ENCODE measurements at regions not wholly inside any gene's neighbourhood (a gene's known extent, or its start where the extent isn't known, plus 50 kb on each side); places are given as distances from the start of the nearest gene placed in this dataset.

- no peak overlapping the region for H3K4me3 ChIP-seq (ENCODE audit: low read depth, low read length)
- TF ChIP-seq CTCF (conservative IDR thresholded peaks at IDR 0.05; ENCODE audit: low read depth, low read length): no peak
- DNase-seq (ENCODE audit: low read depth): no peak
These were observed 91.4 kb upstream of the CTTNBP2NL start for GRCh38 chr1:112304612-112305011.

GRCh38 chr1:112307930-112308591 is 88.0 kb upstream of the CTTNBP2NL start:
- TF ChIP-seq CTCF (conservative IDR thresholded peaks at IDR 0.05; ENCODE audit: low read depth, low read length): no peak
- H3K4me3 ChIP-seq (ENCODE audit: low read depth, low read length): no peak overlapping the region
- no peak for DNase-seq (ENCODE audit: low read depth)

- H3K4me3 ChIP-seq (ENCODE audit: low read depth, low read length): no peak overlapping the region
- no peak for TF ChIP-seq CTCF (conservative IDR thresholded peaks at IDR 0.05; ENCODE audit: low read depth, low read length)
- DNase-seq (ENCODE audit: low read depth): no peak
These were observed 87.3 kb upstream of the CTTNBP2NL start for GRCh38 chr1:112308716-112309115.

GRCh38 chr1:112309499-112309898 is 86.5 kb upstream of the CTTNBP2NL start:
- DNase-seq (ENCODE audit: low read depth): no peak
- no peak overlapping the region for H3K4me3 ChIP-seq (ENCODE audit: low read depth, low read length)
- no peak for TF ChIP-seq CTCF (conservative IDR thresholded peaks at IDR 0.05; ENCODE audit: low read depth, low read length)

- DNase-seq (ENCODE audit: low read depth): no peak
- no peak for TF ChIP-seq CTCF (conservative IDR thresholded peaks at IDR 0.05; ENCODE audit: low read depth, low read length)
- H3K4me3 ChIP-seq (ENCODE audit: low read depth, low read length): no peak overlapping the region
These were observed 83.7 kb upstream of the CTTNBP2NL start for GRCh38 chr1:112312315-112312714.

GRCh38 chr1:112312879-112313278 is 83.1 kb upstream of the CTTNBP2NL start:
- no peak overlapping the region for H3K4me3 ChIP-seq (ENCODE audit: low read depth, low read length)
- TF ChIP-seq CTCF (conservative IDR thresholded peaks at IDR 0.05; ENCODE audit: low read depth, low read length): no peak
- DNase-seq (ENCODE audit: low read depth): no peak

GRCh38 chr1:112316254-112316913 is 79.6 kb upstream of the CTTNBP2NL start:
- DNase-seq (ENCODE audit: low read depth): no peak
- H3K4me3 ChIP-seq (ENCODE audit: low read depth, low read length): no peak overlapping the region
- no peak for TF ChIP-seq CTCF (conservative IDR thresholded peaks at IDR 0.05; ENCODE audit: low read depth, low read length)
